NCI-H2227 (cell line): ENCODE measurements at regions not wholly inside any gene's neighbourhood (a gene's known extent, or its start where the extent isn't known, plus 50 kb on each side); places are given as distances from the start of the nearest gene placed in this dataset.

ENCODE experiments used
- DNase-seq: peaks from one replicate; lab custom pipeline; 2025; ENCODE audit not compliant: unreplicated experiment; lab: John Stamatoyannopoulos, UW

DNA sequence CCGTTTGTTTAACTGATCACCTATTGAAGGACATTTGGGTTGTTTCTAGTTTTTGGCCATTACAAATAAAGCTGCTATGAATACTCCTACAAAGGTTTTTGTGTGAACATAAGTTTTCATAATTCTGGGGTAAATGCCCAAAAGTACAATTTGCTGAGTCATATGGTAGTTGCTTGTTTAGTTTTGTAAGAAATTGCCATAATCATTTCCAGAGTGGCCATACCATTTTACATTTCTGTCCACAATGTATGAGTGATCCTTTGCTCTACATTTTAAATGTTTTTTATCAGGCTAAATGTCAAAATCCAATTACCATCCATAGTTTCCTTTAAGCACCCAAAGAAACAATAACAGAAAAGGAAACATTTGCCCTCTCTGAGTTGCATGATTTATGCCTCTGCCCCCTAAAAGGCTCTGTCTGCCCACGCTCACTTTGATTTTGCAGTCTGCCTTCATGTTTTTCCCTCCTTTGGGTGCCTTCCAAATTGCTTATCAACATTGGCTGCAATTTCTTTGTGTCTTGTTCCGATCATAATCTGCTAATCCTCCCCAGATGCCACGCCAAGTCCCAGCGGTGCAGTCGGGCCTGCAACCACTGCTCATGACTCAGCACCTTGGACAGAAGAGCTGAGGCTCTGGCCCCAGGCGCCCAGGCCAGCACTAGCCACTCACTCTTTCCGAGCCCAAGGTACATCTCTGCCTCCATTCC is 339.2 kb downstream of the PIK3R1 start:
- DNase-seq = no peak

- no peak for DNase-seq
Observed at GRCh38 chr5:68555907-68556681, 340.5 kb downstream of the PIK3R1 start.

DNA sequence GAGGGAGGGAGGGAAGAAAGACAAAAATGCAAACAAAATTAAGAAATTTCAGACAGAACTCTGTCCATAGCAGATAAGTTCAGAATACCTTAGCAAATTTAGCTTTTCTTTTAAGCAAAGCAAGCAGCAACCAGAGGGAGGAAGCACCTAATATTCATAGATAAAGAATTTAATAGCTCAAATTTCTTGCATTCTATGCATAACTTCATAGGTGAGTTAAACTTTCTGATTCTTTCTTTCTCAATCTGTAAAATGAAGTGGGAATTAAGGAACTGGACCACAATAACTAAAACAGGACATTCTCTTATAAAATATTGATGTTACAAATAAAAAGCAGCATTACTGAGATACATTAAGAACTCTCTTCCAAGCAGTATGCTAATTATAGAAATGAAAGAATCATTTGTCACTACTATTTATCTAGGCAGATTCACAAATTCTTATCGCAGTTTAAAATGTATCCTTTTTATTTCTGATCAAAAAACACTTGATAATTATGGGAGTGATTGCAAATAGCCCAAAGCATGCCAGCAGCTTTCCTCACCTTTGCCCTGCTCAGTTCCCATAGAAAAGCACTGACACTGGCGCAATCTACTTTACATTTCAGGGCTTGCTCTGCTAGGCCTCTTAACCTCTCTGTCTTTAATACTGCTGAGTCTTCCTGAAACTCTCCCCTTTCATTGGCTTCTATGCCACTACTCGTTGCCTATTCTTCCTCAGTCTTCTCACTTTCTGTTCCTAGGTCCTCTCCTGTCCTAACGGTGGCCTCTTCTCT is 341.8 kb downstream of the PIK3R1 start:
- no peak for DNase-seq

DNA sequence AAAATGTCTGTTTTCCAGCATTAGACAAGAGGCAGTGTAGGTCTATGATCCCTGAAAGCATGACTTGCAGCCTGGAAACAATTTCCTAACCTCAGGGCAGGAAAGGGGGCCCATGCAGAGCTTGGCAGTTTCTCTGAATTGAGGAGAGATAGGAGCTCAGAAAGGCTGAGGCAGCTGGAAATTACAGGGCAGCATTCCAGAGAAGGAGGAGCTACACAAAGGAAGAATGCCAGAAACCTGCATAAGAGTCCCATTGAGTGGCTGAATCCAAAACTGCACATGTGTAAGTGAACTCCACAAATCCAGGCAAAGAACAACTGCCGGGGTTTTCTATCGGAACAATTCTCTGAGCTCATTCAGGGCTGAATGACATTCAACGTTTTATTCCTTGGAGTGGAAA is 346.8 kb downstream of the PIK3R1 start:
- no peak for DNase-seq

DNA sequence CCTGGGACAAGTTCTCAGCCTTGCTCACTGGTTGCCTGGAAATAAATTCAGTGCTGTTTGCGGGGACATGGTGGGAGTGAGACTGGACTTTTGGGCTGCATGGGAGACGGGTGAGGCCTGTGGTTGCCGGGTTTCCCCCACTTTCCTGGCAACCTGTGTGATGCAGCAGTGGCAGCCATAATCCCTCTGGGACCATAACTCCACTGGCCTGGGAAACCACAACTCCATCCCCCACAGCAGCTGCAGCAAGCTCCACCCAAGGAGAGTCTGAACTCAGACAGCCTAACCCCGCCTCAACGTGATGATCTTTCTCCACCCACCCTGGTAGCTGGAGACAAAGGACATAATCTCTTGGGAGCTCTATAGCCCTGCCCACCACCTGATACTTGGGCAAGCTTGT is 349.9 kb downstream of the PIK3R1 start:
- DNase-seq = no peak

DNA sequence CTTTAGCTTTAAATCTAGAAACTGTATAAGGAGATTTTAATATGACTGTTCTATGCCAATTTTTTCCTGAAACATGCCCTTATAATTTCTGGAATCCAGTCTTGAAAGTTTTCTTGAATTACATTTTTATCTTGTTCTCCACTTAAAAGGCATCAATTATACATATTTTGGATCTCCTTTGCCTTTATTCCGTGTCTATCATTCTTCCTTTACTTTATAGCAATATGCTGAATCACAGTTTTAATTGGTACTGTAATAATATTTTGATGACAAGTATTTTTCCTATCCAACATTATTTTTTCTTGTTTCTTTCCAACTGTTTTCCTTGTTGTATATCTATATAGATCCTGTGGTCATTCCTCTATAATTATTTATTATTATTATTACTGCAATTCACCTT is 361.2 kb downstream of the PIK3R1 start:
- no peak for DNase-seq

- no peak for DNase-seq
Observed at GRCh38 chr5:68582284-68582683, 366.7 kb downstream of the PIK3R1 start.

GRCh38 chr5:68587171-68587570 is 371.6 kb downstream of the PIK3R1 start:
- no peak for DNase-seq

- no peak for DNase-seq
Observed at GRCh38 chr5:68591850-68592249, 376.3 kb downstream of the PIK3R1 start.

DNA sequence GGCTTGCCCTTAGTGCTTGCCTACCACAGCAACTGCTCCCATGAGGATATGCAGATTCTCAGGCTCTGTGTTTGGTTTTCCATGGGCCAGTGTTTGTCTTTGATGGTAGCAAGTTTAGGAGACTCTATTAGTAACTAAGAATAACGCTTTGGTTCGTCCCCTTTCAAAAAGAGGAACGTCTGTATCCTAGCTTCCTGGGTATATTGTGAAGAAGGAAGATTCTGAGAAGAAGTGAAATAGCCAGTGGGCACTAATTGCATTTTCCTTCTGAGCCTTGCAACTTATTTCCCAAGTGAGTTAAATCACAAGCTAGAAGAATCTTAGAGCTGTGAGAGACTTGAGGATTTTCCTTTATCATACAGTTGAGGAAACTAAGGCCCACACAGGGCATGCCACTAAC is 376.8 kb downstream of the PIK3R1 start:
- no peak for DNase-seq

GRCh38 chr5:68593211-68593671 is 377.7 kb downstream of the PIK3R1 start:
- DNase-seq = no peak

- DNase-seq = no peak
Observed at GRCh38 chr5:68612972-68613371, 397.4 kb downstream of the PIK3R1 start.

- DNase-seq = no peak
Observed at GRCh38 chr5:68618501-68618900, 402.9 kb downstream of the PIK3R1 start.

DNA sequence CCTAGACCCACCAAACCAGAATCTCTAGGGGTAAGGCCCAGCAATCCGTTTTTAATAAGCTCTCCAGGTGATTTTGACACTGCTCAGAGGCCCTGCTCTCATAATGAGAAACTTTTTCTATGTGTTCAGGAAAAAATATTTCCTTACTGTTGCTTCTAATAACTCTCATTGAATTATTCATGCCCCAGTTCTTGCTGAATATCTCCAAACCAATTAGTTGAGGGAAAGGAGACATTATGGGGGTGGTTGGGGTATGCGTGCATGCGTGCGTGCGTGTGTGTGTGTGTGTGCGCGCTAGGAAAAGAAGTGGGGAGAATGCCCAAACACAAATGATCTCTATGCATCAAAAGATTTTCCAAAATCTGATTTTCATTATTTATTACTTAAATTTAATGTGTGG is 411.4 kb downstream of the PIK3R1 start:
- DNase-seq = no peak

DNA sequence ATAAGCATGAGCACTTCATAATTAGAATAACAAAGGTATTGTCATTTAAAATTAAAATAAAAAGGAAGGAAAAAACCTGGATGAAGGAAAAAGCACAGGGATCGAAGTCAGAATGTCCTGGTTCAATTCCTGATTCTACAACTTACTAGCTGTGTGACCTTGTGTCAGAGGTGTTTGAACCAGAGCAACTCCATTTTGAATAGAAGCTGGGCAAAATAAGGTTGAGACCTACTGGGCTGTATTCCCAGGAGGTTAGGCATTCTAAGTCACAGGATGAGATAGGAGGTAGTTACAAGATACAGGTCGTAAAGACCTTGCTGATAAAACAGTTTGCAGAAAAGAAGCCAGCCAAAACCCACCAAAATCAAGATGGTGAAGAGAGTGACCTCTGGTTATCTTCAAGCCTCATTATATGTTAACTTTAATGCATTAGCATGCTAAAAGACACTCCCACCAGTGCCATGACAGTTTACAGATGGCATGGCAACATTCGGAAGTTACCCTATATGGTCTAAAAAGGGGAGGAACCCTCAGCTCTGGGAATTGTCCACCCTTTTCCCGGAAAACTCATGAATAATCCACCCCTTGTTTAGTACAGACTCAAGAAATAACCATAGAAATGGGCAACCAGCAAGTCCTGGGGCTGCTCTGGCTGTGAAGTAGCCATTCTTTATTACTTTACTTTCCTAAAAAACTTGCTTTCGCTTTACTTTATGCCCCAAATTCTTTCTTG is 412.7 kb downstream of the PIK3R1 start:
- no peak for DNase-seq

DNA sequence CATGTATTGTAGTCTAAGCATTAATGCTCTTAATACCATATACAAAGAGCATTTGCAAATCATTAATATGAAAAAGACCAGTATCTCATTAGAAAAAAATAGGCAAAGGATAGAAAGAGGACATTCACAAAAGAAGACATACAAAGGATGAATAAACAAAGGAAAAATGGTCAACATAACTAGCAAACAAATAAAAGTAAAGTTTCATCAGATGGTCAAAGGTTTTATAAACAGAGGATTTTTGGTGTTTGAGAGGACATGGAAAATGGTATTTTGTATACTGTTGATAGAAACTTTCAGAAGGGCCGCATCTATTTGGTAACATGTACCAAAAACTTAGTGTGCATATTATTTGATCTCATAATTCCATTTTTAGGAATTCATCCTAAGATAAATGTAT is 414.8 kb downstream of the PIK3R1 start:
- no peak for DNase-seq

DNA sequence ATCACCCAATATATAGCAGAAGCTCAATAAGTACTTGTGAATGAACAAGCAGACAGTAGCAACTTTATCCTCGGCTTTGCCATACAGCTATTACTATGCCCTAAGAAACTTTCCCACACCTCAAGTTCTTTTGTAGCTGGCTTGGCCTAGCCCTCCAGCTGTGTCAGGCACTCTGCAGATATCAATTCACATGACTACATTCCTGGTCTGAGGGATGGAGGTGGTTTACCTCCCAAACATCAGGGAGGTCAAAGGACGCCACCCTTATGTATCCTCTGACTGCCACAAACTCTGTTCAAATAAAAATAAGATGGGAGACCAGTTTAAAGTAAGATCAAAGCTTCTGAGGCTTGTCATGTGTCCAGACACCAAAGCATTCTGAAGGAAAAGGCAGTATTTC is 416.3 kb downstream of the PIK3R1 start:
- no peak for DNase-seq

GRCh38 chr5:68641211-68641610 is 425.7 kb downstream of the PIK3R1 start:
- DNase-seq = no peak

- no peak for DNase-seq
Observed at GRCh38 chr5:68643064-68643463, 427.5 kb downstream of the PIK3R1 start.

DNA sequence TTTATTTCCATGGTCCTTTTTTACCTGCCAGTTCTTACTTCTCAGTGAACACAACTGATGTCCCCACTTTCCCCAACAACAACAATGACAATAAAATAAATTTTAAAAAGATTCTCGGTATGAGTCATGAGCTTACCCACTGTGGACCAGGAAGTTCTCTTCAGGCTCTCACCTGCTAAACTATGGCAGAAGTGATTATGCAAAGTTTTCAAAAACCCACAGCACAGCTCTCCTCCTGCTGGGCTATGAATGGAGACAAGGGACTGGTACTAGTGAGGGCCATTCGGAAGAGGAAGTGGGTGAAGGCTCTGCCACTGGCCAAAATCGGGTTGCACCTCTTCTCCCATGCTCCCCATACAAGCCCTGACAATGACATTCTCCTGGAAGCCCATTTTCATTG is 429.4 kb downstream of the PIK3R1 start:
- no peak for DNase-seq

GRCh38 chr5:68646144-68646543 is 430.6 kb downstream of the PIK3R1 start:
- no peak for DNase-seq
